ENCODE measurements at regions not wholly inside any gene's neighbourhood (a gene's known extent, or its start where the extent isn't known, plus 50 kb on each side); places are given as distances from the start of the nearest gene placed in this dataset.
A peak's percentile ranks its signal among the peaks of the same experiment; 100 is the strongest.

DNA sequence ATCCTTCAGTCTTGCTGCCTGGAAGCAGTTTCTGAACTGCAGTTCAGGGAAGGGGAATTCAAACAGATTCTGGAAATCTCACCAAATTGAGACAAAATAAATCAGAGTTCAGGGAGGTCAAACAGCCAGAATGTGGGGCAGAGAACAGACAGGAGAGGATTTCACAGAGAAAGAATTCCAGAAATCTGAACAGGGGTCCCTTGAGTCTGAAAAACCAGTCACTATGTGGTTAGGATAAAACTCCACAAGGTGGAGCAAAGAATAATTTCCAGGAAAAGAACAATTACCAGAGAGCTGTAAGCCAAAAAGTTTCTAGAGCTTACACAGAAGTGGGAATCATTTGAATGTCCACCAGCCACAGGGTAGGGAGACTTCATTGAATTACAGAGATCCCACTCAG lies 84.7 kb downstream of the URB2 start:
- H3K4me1 ChIP-seq (replicated peaks): no peaks in the 10 kb centered on the region
- intact Hi-C loops (cut with DNase I): no loop called here
- DNase-seq (ENCODE audit: low spot score): no peak
- no peak overlapping the region for H3K4me3 ChIP-seq
- TF ChIP-seq POLR2AphosphoS5 (IDR thresholded peaks at IDR 0.05): no peak
- TF ChIP-seq, protein P1, sequence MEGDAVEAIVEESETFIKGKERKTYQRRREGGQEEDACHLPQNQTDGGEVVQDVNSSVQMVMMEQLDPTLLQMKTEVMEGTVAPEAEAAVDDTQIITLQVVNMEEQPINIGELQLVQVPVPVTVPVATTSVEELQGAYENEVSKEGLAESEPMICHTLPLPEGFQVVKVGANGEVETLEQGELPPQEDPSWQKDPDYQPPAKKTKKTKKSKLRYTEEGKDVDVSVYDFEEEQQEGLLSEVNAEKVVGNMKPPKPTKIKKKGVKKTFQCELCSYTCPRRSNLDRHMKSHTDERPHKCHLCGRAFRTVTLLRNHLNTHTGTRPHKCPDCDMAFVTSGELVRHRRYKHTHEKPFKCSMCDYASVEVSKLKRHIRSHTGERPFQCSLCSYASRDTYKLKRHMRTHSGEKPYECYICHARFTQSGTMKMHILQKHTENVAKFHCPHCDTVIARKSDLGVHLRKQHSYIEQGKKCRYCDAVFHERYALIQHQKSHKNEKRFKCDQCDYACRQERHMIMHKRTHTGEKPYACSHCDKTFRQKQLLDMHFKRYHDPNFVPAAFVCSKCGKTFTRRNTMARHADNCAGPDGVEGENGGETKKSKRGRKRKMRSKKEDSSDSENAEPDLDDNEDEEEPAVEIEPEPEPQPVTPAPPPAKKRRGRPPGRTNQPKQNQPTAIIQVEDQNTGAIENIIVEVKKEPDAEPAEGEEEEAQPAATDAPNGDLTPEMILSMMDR (IDR thresholded peaks at IDR 0.05): no peak
- no peak for TF ChIP-seq POLR2A (IDR thresholded peaks at IDR 0.05)
- no peaks in the 10 kb centered on the region for H3K9me3 ChIP-seq
- H3K27me3 ChIP-seq (replicated peaks; ENCODE audit: insufficient read depth): no peaks in the 10 kb centered on the region
- no peaks in the 10 kb centered on the region for H3K36me3 ChIP-seq
- H3K27ac ChIP-seq: no peak overlapping the region

GRCh38 chr1:229714306-229714705 lies 88.3 kb downstream of the URB2 start:
- Histone ChIP-seq H3K27me3 (replicated peaks; ENCODE audit: insufficient read depth) (no peaks in the 10 kb centered on the region), H3K4me1 (replicated peaks) (no peaks in the 10 kb centered on the region), H3K27ac (no peak overlapping the region), H3K36me3 (no peaks in the 10 kb centered on the region), H3K4me3 (no peak overlapping the region), H3K9me3 (no peaks in the 10 kb centered on the region)
- 100% methylated on average over 2 of the region's 2 CpGs for WGBS
- DNase-seq (ENCODE audit: low spot score): no peak
- no peak for TF ChIP-seq POLR2AphosphoS5 (IDR thresholded peaks at IDR 0.05)
- TF ChIP-seq POLR2A (IDR thresholded peaks at IDR 0.05): no peak
- TF ChIP-seq, protein P1 (IDR thresholded peaks at IDR 0.05): no peak
- intact Hi-C loops (cut with DNase I): no loop called here

- WGBS: 76% methylated on average over 8 of the region's 8 CpGs
- intact Hi-C loops (cut with DNase I): no loop called here
- peak; percentile 15 for DNase-seq (ENCODE audit: low spot score)
- Histone ChIP-seq H3K36me3 (no peaks in the 10 kb centered on the region), H3K9me3 (no peaks in the 10 kb centered on the region), H3K27ac (no peak overlapping the region), H3K4me1 (replicated peaks) (no peaks in the 10 kb centered on the region), H3K4me3 (no peak overlapping the region), H3K27me3 (replicated peaks; ENCODE audit: insufficient read depth) (no peaks in the 10 kb centered on the region)
- TF ChIP-seq, protein P1 (IDR thresholded peaks at IDR 0.05): peak in 3 of 4 experiments; percentile 17 to 47 (median 33)
- no peak for TF ChIP-seq POLR2A (IDR thresholded peaks at IDR 0.05)
- peak; percentile 7 for TF ChIP-seq POLR2AphosphoS5 (IDR thresholded peaks at IDR 0.05)
These were observed 89.0 kb downstream of the URB2 start for GRCh38 chr1:229714964-229715603.

GRCh38 chr1:229716069-229716468 lies 90.0 kb downstream of the URB2 start:
- no peak overlapping the region for H3K27ac ChIP-seq
- DNase-seq (ENCODE audit: low spot score): no peak

DNA sequence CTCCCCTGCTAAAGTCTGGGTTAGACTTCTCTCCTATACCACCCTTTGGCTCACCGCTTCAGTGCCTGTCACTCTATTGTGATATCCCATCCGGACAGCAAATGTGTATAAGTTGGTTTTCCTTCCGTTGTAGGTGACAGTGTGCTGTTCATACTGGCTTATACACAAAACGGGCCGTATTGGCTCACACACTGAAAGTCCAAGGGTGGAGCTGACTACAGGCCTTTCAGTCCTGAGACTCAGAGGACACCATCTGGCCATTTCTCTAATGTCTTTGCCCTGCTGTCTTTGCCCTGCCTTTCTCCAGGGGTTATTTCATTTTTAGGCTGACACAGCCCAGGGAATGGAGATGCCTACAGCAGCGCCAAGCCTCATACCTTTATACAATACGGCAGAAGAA lies 90.7 kb downstream of the URB2 start:
- intact Hi-C loops (cut with DNase I): no loop called here
- Histone ChIP-seq H3K36me3 (no peaks in the 10 kb centered on the region), H3K4me3 (no peak overlapping the region), H3K27ac (no peak overlapping the region), H3K9me3 (no peaks in the 10 kb centered on the region), H3K27me3 (replicated peaks; ENCODE audit: insufficient read depth) (no peaks in the 10 kb centered on the region), H3K4me1 (replicated peaks) (no peaks in the 10 kb centered on the region)
- DNase-seq (ENCODE audit: low spot score): no peak
- 95% methylated on average over 7 of the region's 7 CpGs for WGBS
- TF ChIP-seq, protein P1 (IDR thresholded peaks at IDR 0.05): no peak
- TF ChIP-seq POLR2AphosphoS5 (IDR thresholded peaks at IDR 0.05) (no peak), POLR2A (IDR thresholded peaks at IDR 0.05) (no peak)

More at GRCh38 chr1:229716069-229716468, 90.0 kb downstream of the URB2 start:
- Histone ChIP-seq H3K27me3 (replicated peaks; ENCODE audit: insufficient read depth) (no peaks in the 10 kb centered on the region), H3K4me1 (replicated peaks) (no peaks in the 10 kb centered on the region), H3K36me3 (no peaks in the 10 kb centered on the region), H3K9me3 (no peaks in the 10 kb centered on the region), H3K4me3 (no peak overlapping the region)
- 47% methylated on average over 10 of the region's 10 CpGs for WGBS
- intact Hi-C loops (cut with DNase I): no loop called here
- TF ChIP-seq POLR2AphosphoS5 (IDR thresholded peaks at IDR 0.05) (no peak), POLR2A (IDR thresholded peaks at IDR 0.05) (no peak)
- TF ChIP-seq, protein P1 (IDR thresholded peaks at IDR 0.05): no peak

Data from prostate gland (tissue), 2 donors.